GM19238 (cell line): ENCODE measurements at regions not wholly inside any gene's neighbourhood (a gene's known extent, or its start where the extent isn't known, plus 50 kb on each side); places are given as distances from the start of the nearest gene placed in this dataset.
"Not testable (repeated sequence)": the region's sequence is repeated elsewhere in the genome, so short reads cannot be mapped to it uniquely, and the experiment has no call there.

Experiments
- DNase-seq: peaks from one replicate; pipeline ENCODE4 v3.0.0; 2011; ENCODE audit warnings: low spot score; ENCODE audit not compliant: insufficient read length

DNA sequence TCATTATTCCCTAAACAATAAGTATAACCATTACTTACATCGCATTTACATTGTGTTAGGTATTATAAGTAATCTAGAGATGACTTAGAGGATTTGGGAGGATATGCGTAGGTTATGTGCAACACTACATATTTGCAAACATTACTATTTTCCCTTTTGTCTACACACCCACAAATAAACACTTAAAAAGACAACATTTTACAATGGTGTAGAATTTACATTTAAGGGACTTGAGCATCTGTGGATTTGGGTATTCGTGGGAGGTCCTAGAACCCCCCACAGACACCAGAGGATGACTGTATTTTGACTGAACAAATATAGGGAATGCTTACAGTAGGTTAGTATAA is 220.2 kb upstream of the MYO3A start:
- DNase-seq, result no peak

DNA sequence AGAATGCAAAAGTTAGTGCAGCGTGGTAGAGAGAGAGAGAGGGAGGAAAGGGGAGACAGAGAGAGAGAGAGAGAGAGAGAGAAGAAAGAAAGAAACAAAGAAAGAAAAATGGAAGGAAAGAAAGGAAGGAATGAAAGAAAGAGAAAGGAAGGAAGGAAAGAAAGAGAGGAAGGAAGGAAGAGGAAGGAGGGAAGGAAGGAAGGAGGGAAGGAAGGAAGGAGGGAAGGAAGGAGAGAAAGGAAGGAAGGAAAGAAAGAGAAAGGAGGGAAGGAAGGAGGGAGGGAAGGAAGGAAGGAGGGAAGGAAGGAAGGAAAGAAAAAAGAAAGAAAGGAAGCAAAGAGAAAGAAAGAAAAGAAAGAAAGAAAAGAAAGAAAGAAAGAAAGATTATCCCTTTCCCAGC is 209.8 kb upstream of the MYO3A start:
- no peak for DNase-seq

DNA sequence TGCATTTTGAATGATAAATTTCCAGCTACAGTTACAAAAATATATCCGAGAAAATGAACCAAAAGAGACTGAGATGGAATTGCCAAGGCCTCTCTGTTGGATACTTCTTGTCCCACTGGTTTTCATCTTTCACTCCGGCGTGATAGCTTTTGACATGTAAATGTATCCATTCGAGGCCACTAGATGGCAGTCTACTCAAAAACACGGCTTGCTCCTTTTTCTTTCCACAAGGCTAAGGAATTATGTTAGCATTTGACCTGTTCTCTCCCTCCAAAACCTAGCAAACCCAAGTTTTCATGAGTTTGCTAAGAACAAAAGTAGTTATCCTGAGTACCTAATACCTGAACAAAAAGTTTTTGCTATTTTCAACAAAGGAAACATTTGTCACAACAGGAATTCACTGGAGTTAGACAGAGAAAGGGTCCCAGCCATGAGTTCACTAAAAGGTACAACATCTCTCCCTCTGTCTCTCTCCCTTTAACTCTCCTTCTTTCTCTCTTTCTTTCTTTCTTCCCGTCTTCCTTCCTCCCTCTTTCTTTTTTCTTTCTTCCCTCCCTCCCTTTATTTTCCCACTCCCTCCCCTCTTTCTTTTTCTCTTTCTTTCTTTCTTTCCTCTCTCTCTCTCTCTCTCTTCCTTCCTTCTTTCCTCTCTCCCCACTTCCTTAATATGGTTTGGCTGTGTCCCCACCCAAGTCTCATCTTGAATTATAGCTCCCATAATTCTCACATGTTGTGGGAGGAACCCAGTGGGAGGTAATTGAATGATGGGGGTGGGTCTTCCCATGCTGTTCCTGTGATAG is 207.9 kb upstream of the MYO3A start:
- DNase-seq, result peak; percentile 10

DNA sequence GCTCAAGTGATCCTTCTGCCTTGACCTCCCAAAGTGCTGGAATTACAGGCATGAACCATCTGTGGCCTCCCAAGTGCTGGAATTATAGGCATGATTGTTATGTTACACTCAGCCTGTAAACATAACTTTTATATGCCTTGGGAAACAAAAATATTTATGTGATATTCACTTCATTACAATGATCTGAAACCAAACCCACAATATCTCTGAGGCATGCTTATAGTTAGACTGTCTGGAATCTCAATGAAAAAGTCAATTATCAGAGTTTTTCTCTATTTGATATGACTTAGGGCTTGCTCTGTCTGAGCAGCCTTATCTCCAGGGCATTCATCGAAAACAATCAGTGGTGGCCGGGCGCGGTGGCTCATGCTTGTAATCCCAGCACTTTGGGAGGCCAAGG is 195.3 kb upstream of the MYO3A start:
- no peak for DNase-seq

DNA sequence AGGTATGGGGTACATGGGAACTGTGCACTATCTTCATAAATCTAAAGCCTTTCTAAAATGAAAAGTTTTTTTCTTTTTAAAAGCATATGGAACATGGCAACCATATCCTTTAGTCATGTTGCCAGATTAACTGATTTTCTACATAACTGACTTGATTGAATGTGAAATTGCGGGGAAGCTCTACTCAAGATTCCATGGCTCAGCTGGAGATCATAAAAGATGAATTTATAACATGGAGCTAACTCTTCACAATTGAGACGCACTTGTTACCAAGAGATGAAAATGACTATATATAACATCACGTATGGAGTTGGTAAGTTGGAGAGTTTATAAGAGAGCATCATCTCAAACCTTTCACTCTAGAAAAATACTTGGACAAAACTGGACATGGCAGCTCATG is 190.2 kb upstream of the MYO3A start:
- DNase-seq, result no peak

DNA sequence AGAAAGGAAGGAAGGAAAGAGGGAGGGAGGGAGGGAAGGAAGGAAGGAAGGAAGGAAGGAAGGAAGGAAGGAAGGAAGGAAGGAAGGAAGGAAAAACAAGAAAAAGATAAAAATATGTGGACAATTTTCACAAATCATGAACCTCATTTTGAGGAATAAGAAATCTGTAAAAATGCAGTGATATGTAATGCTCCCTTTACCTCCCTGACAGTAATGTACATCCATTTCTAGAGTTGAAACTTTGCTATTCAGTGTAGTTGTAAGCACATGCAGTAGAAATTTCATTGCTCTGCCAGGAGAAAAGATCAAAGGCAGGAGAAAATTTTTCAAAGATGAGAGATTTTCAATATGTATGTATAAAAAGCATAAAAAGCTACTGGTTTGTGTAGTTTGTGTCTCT is 189.5 kb upstream of the MYO3A start:
- no peak for DNase-seq

DNA sequence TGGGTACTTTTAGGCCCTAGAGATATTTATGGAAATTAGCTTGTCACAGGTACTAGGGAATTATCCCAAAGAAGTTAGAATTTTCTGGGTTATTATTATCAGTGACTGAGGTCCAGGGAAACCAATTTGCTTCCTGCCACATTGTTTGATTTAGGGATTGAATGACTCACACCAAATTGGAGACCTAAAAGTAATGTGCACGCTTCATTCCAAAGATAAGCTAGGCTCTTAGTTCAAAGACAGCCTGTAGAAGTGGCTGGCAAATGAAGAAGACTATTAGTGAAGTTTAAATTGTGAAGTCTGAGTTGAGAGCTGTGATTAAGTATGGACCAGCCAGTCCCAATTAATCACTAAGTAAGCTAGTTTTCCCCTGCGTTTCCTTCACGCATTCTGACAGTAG is 188.1 kb upstream of the MYO3A start:
- DNase-seq, result no peak

DNA sequence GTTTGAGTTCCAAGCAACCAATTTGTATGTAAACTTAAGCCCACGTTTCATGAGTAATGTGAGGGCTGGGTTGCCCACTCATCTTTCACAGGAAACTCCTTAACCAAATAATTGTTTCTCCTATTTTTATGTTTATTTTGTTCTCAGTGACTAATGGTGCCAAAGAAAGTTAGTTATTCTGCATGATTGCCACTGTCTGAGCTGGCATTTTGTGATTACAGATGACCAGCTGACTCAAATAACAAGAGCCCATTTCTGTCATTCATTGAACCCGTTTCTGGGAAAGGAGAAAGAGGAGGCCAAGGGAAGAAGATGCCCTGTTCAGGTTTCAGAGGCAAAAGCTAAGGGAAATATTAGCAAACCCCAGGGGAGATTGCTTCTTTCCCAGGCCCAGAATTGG is 186.9 kb upstream of the MYO3A start:
- no peak for DNase-seq

DNA sequence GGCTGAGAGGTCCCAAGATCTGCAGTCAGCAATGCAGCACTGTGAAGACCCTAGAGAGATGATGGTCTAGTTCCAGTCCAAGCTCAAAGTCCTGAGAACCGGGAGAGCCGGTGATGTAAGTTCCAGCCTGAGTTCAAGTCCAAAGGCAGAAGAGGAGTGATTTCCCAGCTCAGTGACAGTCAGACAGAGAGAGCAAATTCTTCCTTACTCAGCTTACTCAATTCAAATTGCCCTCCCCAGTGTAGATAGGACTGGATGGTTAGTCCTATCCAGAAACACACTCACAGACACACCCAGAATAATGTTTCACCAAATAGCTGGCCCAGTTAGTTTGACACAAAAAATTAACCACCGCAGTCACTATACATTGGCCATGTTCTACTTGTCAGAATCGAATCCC is 185.5 kb upstream of the MYO3A start:
- DNase-seq, result no peak

DNA sequence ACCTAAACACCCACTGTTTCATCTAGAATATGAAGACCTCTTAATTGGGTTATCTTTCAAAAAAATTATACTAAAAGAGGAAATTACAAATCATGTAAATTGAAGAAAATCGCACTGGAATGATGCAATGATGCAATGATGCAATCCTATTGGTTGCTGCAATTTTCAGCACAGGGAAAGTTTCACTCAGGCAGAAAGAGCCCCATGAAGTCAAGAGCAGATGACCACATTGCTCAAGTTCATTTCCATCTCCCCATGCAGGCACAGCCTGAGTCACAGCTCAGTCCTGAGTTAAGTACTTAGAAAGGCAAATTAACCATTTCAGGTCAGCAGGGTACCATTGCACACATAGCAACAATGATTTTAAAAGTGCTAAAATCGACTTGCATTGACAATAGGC is 180.3 kb upstream of the MYO3A start:
- no peak for DNase-seq

DNA sequence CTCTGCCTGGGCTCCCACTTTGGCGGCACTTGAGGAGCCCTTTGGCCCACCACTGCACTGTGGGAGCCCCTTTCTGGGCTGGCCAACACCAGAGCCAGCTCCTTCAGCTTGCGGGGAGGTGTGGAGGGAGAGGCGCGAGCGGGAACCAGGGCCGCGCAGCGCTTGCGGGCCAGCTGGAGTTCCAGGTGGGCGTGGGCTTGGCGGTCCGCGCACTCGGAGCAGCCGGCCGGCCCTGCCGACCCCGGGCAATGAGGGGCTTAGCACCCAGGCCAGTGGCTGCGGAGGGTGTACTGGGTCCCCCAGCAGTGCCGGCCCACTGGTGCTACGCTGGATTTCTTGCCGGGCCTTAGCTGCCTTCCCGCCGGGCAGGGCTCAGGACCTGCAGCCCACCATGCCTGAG is 178.2 kb upstream of the MYO3A start:
- DNase-seq, result not testable (repeated sequence)

DNA sequence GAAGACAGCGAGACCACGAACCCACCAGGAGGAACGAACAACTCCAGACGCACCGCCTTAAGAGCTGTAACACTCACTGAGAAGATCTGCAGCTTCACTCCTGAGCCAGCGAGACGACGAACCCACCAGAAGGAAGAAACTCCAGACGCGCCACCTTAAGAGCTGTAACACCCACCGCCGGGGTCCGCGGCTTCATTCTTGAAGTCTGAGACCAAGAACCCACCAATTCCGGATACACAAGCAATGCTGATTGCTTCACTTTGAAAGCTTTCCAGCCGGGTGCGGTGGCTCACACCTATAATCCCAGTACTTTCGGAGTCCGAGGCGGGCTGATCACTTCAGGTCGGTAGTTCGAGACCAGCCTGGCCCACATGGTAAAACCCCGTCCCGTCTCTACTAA is 177.2 kb upstream of the MYO3A start:
- DNase-seq, result no peak

DNA sequence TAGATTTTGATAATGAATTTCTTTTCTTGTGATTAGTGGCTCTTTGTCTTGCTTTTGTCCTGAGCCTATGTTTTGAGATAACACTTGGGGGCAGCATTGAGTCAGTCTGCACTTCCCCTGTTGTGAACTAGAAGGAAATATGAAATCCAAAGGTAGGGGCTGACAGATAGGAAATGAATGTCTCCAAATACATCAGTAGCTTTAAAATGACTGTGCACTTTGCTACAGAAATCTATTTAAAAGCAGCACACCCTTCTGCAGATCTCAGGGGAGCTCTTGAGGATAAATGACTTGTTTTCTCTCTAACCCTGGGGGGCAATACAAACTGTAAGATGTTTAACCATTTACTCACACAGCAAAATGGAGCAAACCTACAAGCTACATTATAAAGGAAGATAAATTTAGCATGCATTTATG is 176.0 kb upstream of the MYO3A start:
- DNase-seq, result no peak

DNA sequence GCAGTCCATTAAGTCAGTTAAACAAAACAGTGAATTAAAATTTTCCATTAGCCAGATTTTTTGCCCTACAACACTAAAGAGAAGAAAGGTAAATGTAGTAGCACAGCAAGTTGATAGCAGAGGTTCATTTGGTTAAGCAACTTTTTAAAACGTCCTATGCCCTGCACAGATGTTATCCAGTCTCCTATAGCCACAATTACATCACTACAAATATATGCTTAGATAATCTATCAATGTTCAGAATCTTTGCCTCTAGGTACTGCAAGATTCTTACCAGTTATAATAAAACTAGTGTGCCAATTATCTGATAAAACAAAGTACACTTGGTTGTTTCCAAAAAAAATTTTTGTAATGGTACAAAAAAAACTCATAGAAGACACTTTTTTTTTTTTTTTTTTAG is 175.5 kb upstream of the MYO3A start:
- DNase-seq, result no peak

DNA sequence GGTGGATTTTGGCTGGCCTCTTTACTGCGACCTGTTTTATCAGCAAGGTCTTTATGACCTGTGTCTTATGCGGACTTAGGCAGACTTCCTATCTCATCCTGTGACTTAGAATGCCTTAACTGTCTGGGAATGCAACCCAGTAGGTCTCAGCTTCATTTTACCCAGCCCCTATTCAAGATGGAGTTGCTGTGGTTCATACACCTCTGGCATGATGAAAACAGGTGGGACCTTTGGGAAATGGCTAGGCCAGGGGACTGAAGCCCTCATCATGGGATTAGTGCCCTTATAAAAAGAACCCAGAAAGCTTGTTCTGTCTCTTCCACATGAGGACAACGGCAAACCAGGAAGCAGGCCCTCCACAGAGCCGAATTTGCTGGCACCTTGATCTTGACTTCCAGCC is 172.1 kb upstream of the MYO3A start:
- no peak for DNase-seq

DNA sequence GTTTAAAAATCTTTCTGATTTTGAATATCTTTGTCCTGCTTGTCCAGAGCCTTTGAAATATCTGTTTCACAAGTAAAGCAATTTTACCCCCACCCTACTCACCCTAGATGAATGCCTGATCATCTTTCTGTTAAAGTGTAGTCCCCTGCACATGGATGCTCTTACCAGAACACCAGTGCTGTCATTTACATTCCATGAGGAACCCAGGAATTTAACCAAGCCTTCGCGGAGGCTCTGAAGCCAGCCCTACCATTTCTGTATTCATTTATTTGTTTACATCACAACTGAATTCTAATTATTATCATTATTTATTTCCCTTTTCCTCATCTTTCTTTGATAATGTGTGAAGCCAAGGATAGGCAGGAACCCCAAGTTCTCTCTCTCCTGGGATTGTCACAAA is 167.8 kb upstream of the MYO3A start:
- no peak for DNase-seq

DNA sequence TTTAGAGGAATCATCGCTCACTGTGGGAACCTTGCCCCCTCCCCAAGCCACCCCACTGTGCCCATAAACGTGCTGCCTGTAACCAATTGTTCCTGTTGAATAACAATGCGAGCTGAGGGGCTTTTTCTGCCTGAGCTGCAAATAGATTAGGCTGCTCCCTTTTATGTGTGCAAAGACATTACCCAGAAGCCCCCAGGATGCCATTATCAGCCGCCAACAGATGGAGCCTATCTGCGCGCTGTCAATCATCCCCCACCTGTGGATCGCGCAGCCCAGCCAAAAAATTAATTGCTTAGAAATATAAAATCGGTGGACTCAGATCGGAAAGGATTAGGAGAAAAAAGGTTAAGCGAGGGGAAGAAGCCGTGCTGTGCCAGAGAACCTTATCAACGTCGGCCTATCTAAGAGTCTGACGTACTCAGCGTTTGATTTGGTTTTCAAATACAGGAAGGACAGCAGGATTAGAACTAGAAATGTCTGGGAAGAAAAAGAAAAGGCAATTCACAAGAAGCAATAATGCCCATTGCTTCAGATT is 167.3 kb upstream of the MYO3A start:
- DNase-seq, result no peak

DNA sequence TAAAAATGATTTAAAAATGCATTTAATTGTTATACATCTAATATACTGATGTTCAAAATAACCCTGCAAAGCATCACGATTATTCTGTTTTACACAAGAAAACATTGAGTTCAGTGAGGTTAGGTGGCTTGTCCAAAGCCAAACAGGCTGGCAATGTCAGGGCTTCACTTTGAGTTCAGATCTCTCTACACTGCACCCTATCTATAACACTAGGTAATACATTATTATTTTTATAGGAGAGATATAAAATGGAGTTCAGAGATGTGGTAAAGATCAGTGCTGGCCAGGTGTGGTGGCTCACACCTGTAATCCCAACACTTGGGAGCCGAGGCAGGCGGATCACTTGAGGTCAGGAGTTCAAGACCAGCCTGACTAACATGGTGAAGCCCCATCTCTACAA is 165.9 kb upstream of the MYO3A start:
- DNase-seq, result no peak

DNA sequence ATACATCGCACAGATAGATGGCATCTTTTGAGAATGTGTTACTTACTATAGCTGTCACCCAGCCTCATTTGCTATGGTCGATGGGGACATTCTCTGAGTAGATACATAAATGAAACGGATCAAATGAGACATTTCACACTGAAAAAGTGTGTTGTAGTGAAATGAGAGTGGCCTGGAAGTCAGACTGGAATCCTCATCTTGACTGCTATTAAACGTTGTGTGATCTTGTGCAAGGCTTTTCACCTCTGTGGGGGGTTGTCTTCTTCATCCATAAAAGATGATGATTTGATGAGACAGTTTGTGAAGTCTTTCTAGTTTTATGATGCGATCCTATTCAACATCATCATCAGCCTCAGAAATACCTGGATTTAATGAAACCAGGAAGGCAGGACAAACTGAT is 155.4 kb upstream of the MYO3A start:
- no peak for DNase-seq

DNA sequence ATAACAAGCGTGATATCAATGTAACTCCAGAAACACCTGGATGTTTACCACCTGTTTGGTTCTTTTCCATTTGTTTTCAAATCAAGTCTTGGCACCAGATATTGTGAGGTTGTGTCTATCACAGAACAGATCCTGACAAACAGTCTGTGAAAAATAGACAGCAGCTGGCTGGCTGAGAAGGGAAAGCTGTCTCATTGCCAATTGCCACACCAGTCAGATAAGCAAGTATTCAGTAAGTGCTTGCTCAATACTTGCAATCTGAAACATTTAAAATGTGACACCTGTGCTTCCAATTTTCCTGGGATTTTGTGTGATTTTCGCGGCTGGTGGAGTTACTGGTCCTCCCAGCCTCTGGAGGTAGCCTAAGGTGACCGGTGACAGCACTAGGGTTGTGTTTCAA is 147.9 kb upstream of the MYO3A start:
- no peak for DNase-seq

DNA sequence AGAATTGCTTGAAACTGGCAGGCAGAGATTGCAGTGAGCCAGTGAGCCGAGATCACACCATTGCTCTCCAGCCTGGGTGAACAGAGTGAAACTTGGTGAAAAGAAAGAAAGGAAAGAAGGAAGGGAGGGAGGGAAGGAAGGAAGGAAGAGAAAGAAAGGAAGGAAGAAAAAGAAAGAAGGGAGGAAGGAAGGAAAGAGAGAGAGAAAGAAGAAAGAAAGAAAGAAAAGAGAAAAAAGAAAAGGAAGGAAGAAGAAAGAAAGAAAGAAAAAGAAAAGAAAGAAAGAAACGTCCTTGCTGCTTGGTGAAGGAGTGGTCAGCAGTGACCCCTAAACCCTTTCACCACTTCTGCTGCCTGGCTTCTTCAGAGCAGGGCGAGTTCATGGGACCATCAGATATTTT is 147.1 kb upstream of the MYO3A start:
- DNase-seq, result no peak

DNA sequence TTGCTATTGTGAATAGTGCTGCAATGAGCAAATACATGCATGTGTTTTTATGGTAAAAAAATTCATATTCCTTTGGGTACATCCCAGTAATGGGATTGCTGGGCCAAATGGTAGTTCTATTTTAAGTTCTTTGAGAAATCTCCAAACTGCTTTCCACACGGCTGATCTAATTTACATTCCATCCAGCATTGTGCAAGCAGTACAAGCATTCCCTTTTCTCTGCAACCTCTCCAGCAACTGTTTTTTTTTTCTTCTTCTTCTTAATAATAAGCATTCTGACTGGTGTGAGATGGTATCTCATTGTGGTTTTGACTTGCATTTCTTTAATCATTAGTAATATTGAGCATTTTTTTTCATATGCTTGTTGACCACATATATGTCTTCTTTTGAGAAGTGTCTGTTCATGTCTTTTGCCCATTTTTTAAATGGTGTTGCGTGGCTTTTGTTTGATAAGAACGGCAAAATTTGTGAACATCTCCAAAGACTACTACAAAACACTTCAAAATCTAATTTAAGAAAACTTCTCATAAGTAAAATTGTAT is 136.1 kb upstream of the MYO3A start:
- DNase-seq, result no peak

DNA sequence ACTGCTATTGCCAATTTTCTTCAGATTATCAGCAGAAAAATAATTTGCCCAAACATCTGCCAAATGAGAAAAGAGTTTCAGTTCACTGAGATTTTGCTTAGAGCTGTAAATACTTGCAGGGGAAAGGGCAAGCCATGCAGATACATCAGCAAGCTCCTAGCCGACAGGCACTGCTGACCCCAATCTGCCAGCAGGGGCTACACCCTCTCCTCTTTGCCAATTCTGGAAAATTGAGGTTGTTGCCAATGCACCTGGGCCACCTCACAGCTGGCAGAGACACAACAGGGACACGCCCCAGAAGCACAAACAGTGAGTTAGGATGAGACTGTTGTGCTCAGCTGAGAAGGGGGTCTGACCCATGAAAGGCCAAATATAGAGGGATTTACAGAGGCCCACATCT is 129.5 kb upstream of the MYO3A start:
- DNase-seq, result no peak
